HG02973 (cell line): ENCODE measurements at regions not wholly inside any gene's neighbourhood (a gene's known extent, or its start where the extent isn't known, plus 50 kb on each side); places are given as distances from the start of the nearest gene placed in this dataset.
"Not testable (repeated sequence)": the region's sequence is repeated elsewhere in the genome, so short reads cannot be mapped to it uniquely, and the experiment has no call there.

Experiments used
- ATAC-seq: cut with Tn5 transposase; IDR thresholded peaks from one replicate; pipeline ENCODE4 v1.9.1; 2021; ENCODE audit warnings: moderate library complexity; ENCODE audit not compliant: unreplicated experiment

DNA sequence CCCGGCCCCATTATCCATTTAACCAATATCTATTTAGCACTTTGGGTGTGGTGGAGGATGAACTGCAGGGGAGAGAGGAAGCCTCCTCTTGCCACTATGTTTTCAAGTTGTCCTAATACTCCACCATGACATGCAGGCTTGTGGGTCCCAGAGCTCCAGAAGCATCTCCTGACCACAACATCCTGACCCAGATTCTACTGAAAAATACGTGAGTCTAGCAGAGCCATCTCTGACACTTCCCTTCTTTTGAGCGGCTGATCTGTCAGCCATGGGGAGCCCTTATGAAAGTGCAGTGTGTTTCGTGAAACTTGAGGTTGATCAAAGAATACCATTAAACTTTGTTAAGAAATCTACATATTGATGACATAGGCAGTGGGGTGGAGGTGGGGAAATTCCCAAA lies 126.6 kb downstream of the UNC93B1 start:
- not testable (repeated sequence) for ATAC-seq

DNA sequence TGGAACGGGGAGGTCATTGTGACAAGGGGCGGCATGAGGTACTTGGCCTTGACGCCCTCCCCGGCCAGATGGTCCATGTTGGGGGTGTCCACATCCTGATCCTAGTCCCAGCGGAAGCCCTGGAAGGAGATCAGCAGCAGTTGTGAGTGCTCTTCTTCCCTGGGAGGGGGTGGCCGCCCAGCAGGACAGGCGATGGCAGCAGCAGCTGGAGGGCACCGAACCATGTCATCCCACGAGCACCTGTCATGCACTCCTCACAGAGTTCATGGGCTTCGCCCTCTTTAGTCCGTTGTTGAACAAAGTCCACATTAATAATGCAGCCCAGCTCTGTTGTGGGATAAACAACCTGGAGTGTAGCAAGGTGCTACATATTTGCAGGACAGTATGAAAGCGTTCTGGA lies 130.7 kb downstream of the UNC93B1 start:
- ATAC-seq, result not testable (repeated sequence)

DNA sequence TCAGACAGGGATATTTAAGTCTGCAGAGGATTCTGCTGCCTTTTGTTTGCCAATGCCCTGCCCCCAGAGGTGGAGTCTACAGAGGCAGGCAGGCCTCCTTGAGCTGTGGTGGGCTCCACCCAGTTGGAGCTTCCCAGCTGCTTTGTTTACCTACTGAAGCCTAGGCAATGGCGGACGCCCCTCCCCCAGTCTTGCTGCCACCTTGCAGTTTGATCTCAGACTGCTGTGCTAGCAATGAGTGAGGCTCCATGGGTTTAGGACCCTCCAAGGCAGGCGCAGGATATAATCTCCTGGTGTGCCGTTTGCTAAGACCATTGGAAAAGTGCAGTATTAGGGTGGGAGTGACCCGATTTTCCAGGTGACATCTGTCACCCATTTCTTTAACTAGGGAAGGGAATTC lies 132.7 kb downstream of the UNC93B1 start:
- not testable (repeated sequence) for ATAC-seq

DNA sequence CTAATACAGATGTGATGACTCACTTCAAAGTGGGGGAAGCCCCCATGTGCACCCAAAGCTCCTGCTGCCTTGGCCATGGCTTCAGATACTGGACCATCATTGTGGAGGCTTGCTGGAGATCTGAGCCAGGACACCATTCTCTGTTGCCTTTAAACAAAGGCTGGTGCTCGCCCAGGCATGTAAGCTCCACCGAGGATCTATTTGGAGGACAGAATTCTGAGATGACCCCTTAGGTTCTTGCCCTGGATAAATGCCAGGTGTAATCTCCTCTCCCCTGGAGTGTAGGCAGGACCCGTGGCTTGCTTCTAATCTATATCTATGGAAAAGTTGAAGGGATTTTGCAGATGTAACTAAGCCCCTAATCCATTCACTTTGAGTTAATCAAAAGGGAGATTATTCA lies 141.0 kb downstream of the UNC93B1 start:
- ATAC-seq, result not testable (repeated sequence)

DNA sequence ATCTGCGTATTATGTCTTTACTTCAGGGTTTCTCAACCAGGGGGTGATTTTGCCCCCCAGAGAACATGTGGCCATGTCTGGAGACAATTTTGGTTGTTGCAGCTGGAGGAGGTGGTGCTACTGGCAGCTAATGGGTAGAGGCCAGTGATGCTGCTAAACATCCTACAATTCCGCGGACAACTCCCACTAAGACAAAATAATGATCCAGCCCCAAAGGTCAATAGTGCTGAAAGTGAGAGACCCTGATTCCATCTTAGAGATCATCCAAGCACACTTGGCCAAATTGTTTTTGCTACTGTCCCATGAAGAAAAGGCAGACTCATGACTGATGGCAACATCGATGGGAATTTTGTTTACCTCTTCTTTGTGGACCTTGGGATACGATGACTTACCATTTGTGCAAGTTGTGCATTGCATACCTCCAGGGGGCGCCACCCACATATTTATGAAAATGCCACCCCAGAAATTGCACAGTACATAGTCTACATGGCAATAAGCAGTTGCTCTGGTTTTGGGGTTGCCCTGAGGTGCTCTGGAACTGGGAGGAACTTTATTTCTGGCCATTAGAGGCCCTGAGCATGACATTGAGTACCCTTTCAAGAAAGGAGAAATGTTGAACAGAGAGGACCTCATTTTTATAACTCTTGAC lies 144.3 kb downstream of the UNC93B1 start:
- not testable (repeated sequence) for ATAC-seq

DNA sequence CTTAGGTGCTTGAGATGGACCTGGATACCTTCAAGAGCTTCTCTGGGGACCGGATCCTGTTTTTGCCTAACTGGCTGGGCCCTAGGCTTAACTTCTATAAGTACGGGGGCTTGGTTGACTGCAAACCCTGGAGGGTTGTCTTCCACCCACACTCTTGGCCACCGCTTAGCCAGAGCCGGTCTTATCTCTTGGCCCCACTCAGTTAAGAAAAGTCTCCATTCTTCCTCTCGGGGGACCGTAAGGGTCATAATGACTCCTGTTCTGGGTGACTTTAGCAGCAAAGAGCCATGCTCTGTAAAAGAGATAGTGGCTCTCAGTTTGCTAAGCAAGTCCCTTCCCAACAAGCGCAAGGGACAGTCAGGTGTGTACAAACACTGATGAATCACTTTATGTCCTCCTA lies 153.2 kb downstream of the UNC93B1 start:
- ATAC-seq, result not testable (repeated sequence)

DNA sequence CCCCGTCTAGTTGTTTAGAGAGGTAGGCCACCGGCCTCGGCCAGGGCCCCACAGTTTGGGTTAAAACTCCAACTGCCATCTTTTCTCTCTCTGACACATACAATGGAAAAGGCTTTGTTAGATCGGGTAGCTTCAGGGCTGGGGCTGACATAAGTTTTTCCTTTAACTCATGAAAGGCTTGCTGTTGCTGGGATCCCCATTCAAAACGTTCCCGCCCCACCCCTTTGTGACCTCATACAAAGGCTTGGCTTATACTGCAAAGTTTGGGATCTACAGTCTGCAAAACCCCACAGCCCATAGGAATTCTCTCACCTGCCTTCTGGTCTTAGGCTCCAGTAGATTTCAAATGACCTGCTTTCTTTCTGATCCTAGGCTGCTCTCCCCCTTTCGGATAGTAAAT lies 154.1 kb downstream of the UNC93B1 start:
- not testable (repeated sequence) for ATAC-seq

DNA sequence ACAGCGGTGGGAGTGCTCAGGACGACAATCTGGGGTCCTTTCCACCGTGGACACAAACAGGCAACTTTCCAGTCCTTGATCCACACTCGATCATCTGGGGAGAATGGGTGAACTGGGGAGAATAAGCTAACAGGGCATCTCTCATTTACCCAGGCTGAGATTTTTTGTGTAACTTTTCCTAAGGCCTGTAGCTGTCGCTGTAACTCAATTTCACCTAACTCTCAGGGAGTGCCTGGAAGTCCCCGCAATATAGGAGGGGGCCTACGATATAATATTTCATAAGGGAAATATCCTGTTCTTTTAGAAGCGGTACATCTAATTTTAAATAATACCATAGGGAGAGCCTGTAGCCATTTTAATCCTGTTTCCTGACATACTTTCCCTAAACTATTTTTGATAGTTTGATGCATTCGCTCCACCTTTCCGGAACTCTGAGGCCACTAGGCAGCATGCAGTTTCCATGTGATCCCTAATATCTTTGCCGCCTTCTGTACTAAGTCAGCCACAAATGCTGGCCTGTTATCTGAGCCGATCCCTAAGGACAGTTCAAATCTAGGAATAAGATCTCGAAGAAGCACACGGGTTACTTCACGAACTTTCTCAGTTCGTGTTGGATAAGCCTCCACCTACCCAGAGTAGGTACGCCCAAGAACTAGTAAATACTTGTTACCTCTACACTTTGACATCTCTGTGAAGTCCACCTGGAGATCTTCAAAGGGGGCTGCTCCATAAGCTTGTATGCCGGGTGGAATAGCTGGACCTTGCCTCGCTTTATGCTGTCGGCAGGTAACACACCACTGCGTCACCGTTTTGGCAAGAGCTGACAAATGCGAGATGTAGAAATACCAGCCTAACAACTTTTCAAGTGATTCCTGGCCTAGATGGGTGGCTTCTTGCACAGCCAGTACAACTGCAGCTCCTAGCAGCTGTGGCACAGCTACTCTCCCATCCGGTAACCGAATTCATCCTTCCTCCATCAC lies 155.7 kb downstream of the UNC93B1 start:
- not testable (repeated sequence) for ATAC-seq

DNA sequence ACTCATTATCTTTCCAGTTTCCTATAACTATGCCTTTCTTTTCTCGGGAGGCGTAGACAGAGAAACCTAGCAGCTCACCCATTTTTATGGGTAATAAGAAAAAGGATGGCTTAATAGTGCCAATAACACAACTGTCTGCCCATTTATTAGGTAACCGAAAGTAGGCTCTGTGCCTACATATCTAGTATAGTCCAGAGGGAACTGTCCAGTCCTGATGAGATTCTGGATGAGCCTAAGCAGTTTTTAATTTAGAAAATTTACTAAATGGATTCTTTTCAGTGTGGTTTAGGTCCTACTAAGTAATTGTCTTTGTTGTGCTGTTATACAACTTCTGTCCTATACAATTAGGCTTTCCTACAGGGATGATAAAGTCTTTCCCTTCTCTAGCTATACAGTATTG lies 157.6 kb downstream of the UNC93B1 start:
- ATAC-seq, result not testable (repeated sequence)

DNA sequence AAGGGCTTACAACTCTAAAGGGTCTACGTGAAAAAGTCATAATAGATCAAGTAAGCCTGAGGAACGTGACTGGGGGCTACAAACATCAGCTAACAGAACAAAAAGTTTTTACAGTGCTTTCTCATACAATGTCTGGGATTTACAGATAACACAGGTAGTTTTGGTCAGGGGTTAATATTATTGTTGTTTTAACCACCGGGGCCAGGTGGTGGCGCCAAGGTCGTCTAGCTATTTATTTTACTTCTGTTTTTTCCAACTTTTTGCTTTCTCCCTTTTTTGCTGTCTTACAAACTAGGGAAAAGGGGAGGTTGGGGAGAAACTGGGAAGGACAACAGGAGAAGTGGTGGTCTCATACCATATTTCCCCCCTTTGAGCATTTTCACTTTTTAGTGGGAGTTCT lies 158.6 kb downstream of the UNC93B1 start:
- ATAC-seq, result not testable (repeated sequence)

DNA sequence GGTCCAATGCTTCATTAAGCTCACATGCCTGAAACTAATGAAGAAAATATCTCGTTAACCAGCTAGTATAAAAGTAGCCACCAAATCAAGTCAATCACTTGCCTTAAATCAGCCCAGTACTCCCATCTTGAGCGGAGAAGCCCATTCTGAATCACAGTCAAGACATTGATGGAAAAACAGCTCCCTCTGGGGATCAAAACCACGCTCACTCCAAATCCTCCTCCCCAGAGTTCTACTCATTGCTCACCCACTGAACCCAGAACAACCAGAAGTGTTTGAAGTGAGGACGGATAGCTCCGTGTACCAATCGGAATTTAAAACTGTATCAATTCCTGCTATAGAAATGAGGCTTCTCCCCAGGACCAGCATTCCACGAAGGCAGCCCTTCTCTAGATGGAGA lies 163.3 kb downstream of the UNC93B1 start:
- not testable (repeated sequence) for ATAC-seq

DNA sequence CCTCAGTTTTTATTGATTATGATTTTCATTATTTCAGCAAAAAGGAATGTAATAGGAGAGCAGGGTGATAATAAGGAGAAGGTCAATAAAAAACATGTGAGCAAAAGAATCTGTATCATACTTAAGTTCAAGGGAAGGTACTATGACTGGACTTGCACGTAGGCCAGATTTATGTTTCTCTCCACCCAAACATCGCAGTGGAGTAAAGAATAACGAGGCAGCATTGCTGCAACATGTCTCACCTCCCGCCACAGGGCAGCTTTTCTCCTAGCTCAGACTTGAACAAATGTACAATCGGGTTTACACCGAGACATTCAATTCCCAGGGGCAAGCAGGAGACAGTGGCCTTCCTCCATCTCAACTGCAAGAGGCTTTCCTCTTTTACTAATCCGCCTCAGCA lies 155.7 kb upstream of the ALDH3B2 start:
- ATAC-seq, result not testable (repeated sequence)

DNA sequence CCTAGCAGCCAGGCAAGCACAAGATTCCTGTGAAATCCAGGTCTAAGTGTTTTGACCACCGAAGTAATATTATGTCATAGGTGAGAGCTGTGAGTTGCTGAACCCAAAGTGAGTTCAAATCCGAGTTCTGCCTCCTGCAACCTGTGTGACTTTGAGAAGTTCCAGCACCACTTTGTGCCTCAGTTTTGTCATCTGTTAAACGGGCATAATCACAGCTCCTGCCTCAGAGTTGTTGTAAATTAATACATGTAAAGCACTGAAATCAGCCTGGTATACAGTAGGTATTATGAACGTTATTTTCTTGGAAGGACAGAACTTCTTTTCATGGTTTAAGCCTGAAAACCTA lies 152.5 kb upstream of the ALDH3B2 start:
- ATAC-seq, result not testable (repeated sequence)

DNA sequence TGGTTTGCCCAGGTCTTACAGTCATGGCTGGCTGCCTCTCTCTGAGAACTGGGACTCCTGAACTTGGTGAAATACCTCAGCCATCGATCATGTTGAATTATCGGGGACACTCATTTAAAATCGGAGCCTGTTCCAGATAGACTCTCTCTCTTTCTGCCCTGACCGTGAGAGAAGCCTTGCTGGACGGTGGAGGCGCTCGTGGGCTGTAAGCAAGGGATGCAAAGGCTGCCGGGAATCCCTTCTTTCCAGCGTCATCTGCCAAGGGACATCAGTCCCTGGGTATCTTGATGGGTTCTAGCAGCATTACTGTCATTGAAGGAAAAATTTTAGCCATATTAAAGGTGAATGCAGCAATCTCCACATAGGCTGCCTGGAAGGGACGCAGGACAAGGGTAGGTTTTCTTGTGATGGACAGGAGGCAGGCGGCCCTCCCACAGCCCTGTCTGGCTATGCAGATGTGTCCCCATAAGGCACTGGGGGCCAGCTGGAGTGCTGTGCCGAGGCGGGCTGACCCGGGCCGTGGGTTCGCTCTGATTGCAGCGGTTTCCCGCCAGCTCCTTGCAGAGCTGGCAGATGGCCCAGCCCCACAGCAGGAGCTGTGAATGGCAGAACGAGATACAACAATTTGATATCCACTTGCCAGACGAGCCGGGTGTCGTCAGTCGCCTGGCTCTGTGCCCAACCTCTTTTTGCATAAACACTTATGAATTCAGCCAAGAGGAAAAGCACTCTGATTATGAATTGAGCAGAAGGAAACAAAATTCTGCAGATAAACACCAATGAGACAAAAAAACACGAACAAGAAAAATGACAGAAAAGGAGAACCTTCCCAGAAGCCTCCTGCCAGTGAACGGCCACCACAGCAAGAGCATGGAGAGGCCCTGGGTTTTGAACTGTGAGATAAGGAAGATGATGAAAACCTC lies 151.9 kb upstream of the ALDH3B2 start:
- not testable (repeated sequence) for ATAC-seq

DNA sequence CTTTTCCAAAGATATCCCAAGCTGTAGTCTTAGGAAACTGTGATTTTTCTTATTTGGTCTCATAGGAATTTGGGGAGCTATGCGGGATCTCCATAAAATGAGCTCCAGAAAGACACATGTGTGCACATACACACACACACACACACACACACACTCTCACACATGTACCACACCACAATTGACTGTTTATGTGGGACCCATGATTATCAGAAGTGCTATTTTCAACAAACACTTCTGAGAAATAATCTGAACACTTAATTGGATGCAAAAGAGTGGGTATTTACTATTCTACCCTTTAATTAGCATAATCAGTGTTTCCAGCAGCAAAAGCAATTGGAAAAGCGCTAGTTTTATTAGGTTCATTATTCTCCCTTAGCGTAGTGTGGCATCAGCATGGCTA lies 150.4 kb upstream of the ALDH3B2 start:
- not testable (repeated sequence) for ATAC-seq

DNA sequence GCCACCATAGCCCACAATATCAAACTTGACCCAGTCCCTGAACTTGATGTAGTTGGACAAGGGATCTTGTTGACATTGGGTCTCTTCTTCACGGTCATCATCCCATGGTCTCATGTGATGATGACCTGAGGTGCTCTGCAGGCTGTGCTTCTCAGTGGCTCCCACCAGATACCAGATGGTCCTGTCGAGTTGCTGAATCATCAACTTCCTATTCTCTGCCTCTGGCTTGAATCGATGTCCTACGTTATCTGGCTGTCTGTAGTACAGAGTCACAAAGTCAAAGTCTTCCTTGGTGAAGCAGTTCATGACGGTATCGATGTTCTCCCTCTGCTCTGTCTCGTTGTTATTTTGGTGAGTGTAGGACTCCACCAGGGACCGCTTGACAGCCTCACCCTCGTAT lies 145.7 kb upstream of the ALDH3B2 start:
- no peak for ATAC-seq

DNA sequence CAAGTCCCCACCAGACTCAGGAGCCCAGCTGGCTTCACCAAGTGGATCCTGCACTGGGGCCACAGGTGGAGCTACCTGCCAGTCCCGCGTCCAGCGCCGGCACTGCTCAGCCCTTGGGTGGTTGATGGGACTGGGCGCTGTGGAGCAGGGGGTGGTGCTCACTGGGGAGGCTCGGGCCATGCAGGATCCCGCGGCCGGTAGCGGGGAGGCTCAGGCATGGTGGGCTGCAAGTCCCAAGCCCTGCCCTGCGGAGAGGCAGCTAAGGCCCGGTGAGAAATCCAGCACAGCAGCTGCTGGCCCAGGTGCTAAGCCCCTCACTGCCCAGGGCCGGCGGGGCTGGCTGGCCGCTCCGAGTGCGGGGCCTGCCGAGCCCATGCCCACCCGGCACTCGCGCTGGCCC lies 143.1 kb upstream of the ALDH3B2 start:
- not testable (repeated sequence) for ATAC-seq

DNA sequence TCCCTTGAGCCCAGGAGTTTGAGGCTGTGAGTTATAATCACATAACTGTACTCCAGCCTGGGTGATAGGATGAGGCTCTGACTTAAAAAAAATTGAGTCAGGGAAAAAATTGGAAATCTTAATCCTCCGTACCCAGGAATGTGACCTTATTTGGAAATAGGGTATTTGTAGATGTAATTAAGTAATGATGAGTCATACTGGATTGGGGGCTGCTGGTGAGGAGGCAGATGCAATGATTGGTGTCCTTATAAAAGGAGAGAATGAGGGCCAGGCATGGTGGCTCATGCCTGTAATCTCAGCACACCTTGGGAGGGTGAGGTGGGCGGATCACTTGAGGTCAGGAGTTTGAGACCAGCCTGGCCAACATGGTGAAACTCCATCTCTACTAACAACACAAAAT lies 134.9 kb upstream of the ALDH3B2 start:
- ATAC-seq, result not testable (repeated sequence)

DNA sequence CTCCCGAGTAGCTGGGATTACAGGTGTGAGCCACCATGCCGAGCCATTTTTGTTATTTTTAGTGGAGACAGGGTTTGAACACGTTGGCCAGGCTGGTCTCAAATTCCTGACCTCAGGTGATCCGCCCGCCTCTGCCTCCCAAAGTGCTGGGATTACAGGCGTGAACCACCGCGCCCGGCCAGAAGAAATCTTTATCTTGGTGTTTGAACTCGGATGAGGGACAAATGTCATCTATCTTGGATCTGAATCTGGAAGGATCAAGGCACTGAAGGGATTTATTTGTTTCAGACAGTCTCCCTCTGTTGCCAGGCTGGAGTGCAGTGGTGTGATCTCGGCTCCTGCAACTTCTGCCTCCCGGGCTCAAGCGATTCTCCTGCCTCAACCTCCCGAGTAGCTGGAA lies 133.5 kb upstream of the ALDH3B2 start:
- not testable (repeated sequence) for ATAC-seq

DNA sequence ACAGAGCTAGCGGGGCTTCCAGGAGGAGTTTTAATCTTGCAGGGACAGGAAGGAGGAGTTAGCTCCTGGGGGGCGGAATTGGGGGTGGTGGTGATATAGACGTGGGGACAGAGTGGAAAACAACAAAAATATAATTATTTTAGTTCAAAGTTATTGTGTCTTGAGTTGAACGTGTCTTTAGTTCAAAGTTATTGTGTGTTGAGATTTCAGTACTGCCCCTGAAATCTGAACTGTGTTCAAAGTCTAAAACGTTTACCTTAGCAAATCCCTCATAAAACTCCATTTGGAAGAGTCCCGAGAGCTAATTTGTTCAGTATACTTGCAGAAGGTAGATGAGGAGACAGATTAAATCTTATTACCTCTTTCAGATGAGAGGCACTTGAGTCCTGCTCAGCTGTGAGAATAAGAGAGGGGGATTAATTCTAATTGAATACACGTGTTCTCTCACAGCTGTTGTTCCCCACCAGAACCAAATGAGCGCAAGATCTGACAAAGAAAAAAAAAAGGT lies 132.4 kb upstream of the ALDH3B2 start:
- not testable (repeated sequence) for ATAC-seq

DNA sequence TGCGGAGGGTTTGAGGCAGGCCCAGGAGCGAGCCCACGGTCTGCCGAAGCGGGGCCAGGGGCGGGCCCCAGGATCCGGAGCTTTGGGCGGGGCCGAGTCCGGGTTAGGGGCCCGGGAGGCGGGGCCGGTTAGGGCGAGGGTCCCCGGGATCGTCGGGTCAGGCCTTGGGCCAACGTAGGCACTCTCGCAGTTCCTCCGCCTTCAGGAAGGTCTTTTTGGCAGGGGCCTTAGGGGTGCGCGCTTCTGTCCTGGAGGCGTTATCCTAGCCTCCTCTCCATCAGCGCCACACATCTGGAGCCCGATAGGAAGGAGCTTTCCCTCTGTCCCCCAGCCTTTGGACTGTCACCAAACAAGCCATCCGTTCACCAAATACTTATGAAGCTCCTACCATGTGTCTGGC lies 131.8 kb upstream of the ALDH3B2 start:
- not testable (repeated sequence) for ATAC-seq
